K562 (cell line): ENCODE measurements at regions not wholly inside any gene's neighbourhood (a gene's known extent, or its start where the extent isn't known, plus 50 kb on each side); places are given as distances from the start of the nearest gene placed in this dataset.
A peak's percentile ranks its signal among the peaks of the same experiment; 100 is the strongest.

Source experiments
- REST ChIP-seq, 2 experiments: fragments of 450-650 bp; formaldehyde crosslinking in 1 of 2; IDR thresholded peaks; 2 replicates each; pipeline versions ENCODE4 v1.4.0 to v1.6.1; 2014 to 2020; ENCODE audit warnings: mild to moderate bottlenecking in 2 of 2, borderline replicate concordance in 1 of 2, low read depth in 1 of 2

DNA sequence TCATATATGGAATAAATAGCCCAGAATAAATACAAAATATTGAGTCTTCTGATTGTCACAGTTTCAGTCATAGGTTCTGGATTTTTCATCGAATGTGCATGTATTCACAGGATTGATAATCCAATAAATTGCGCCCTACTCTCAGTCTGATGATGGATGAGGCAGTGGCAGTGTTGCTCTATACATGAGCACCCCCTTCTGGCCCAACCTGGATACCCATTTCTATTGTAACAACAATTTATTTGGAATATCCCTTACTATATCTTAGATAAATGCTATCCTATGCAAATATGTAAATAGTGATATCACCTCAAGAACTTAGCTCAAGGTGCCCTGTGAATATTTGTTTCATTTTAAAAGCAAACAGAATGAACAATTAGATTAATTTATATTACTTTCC is 733.7 kb upstream of the PABPC4L start (continued):
- TF ChIP-seq REST (IDR thresholded peaks at IDR 0.05; ENCODE audit: borderline replicate concordance) (peak; percentile 10; the same call in 1 of the 2 replicates), REST (CRISPR knock-in tag; IDR thresholded peaks at IDR 0.05; ENCODE audit: low read depth) (no peak)
